HT1080 (cell line): ENCODE measurements at regions not wholly inside any gene's neighbourhood (a gene's known extent, or its start where the extent isn't known, plus 50 kb on each side); places are given as distances from the start of the nearest gene placed in this dataset.
"Not testable (repeated sequence)": the region's sequence is repeated elsewhere in the genome, so short reads cannot be mapped to it uniquely, and the experiment has no call there.

ENCODE experiments used
- DNase-seq: peaks from one replicate; pipeline ENCODE4 v3.0.0-alpha.2; 2015; ENCODE audit warnings: low read depth

GRCh38 chr22:22756109-22756508, 111.7 kb downstream of the GGTLC2 start:
- no peak for DNase-seq

DNA sequence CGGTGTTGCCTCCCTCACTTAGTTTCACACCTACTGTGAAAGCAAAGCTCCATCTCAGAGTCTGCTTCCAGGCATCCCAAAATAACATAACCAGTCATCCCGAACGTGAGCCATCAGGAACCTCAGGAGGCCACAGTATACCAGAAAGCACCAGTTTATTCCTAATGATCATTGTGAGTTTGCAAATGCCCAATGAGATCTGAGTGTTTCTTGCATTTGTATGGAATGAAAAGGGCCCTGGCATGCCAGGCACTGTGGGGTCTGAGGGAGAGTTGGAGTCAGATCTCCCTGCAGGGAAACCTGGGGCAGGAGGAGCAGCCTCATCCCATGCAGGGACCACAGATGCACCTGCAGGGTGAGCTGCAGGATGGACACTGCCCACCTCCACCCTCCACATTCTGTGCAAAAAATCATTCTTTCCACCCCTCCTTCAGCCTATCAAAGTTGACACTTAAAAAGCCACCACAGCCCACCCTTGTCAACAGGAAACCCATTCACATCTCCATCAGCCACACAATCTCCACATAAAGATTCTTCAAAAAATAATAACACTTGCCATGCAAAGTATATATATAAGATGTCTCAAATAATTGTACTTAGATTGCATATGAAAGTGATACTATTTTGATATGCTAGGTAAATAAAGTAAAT, 112.3 kb downstream of the GGTLC2 start:
- not testable (repeated sequence) for DNase-seq

DNA sequence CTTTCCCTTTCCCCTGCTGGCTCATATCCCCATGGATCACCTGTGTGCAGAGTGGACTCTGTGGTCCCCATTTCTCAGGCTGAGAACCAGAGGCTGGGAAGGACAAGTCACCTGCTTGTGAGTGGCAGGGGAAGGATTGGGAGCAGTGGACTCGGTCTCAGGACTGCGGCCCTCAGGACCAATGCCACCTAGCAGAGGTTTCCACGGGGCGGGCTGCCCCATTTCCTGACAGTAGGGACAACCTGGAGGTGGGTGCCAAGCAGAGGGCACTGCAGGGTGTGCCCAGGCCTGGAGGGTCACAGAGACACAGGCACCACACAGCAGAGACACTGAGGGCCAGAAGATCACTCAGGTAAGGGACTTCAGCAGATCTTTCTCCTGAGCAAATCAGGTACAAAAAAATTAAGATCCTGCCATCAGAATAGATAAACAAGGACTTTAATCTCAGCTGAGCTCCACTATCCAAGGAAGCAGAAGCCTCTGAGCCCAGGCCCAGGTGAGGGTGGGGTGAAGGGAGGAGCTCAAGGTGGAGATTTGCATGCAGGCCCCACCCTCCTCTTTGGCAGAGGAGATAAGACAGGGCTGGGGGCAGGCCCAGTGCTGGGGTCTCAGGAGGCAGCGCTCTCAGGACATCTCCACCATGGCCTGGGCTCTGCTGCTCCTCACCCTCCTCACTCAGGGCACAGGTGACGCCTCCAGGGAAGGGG, 113.8 kb downstream of the GGTLC2 start:
- not testable (repeated sequence) for DNase-seq

GRCh38 chr22:22759371-22759770, 115.0 kb downstream of the GGTLC2 start:
- DNase-seq, result no peak

DNA sequence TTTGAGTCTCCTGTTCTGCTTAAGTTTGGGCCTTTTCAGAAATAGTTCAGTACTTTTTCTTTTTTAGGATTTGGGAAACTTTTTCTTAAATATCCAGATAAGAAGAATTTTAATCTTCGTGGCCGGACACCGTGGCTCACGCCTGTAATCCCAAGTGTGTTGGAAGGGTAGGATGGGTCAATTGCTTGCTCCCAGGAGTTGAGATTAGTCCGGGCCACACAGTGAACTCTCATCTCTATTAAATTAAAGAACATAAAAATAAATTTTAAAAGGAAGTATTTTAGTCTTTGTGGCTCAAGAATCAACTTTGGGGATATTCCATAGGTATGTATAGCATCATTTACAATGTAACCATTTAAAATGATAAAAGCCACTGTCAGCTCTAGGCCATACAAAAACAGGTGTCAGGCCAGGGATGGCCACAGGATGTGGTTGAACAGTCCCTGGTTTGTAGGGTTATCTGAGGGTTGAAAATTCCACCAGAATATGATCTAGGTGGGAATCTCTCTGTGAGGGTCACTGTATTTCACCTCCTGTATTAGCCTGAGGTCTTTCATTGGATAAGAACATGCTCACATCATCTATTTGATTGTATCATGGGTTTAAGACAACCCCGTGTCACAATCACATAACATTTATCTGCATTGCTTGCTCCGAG, 115.6 kb downstream of the GGTLC2 start:
- no peak for DNase-seq

DNA sequence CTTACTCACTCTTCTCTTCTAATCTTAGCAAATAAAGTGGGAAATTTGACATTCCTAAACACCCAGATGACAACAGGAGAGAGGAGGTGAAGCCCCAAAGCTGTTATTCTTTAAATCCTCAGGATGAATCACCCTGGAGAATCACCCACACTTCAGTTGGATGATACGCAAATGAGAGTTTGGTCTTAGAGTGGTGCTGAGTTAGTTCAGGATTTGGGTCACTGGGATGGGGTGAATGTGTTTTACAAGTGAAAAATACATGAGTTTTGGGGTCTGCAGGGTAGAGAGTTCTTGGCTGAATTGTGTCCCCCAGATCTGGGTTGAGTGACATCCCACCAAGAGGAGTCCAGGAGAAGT, 117.2 kb downstream of the GGTLC2 start:
- DNase-seq, result no peak

DNA sequence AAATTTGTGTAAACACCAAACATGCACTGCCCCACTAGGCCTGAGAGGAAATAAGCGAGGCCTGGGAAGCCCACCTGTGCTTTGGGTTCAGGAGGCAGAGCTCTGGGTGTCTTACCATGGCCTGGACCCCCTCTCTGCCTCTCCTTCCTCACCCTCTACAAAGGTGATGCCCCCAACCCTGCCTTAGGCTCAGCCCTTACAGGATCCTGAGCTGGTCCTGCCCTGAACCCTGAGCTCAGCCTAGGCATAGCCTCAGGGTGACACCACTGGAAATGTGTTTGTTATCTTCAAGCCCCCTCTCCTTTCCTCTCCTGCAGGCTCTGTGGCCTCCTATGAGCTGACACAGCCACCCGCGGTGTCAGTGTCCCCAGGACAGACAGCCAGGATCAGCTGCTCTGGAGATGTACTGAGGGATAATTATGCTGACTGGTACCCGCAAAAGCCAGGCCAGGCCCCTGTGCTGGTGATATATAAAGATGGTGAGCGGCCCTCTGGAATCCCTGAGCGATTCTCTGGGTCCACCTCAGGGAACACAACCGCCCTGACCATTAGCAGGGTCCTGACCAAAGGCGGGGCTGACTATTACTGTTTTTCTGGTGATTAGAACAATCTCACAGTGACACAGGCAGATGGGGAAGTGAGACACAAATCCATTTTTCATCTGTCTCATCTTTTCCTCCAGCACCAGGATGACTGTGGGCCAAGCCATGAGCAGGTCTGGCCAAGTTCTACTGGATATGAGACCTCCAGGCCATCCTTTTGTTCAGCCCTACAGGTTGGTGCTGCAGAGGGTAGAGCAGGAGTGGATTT, 117.8 kb downstream of the GGTLC2 start:
- no peak for DNase-seq

- DNase-seq, result no peak
These were observed 119.1 kb downstream of the GGTLC2 start for GRCh38 chr22:22763512-22763911.

- no peak for DNase-seq
These were observed 119.7 kb downstream of the GGTLC2 start for GRCh38 chr22:22764085-22764484.

DNA sequence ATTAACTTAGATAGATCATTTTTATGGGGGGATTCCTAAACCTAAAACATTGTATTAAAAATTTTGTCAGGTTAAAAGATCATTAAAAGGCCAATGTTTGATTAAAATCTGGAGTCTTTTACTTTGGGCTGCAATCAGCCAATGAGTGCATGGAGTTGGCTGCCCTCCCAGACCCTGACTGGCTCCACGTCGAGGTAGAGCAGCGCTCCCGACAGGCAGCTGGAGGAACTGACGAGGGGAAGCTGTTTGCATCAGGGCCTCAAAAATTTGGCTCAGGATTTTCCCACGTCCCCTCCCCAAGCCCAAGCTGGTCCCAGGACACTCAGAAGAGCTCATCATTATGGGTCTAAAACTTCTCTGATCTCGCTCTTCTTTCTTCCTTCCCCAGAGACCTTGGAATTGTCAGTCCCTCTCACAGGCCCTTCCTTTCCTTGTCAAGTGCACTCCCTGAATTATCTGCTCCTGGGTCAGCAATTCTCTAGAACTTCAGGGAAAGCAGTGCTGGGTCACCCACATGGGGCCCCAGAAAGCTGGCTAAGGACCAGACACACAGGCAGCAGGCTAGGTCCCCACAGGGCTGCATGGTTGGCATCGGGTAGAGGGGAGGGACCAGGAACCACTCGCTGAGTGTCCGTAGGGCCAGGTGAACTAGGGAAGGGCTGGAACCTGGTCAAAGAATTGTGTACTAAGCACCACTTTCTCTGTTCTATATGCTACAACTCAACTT, 119.6 kb upstream of the IGLL5 start:
- no peak for DNase-seq

GRCh38 chr22:22768885-22769284, 118.7 kb upstream of the IGLL5 start:
- DNase-seq, result no peak

- no peak for DNase-seq
These were observed 118.0 kb upstream of the IGLL5 start for GRCh38 chr22:22769434-22770279.

DNA sequence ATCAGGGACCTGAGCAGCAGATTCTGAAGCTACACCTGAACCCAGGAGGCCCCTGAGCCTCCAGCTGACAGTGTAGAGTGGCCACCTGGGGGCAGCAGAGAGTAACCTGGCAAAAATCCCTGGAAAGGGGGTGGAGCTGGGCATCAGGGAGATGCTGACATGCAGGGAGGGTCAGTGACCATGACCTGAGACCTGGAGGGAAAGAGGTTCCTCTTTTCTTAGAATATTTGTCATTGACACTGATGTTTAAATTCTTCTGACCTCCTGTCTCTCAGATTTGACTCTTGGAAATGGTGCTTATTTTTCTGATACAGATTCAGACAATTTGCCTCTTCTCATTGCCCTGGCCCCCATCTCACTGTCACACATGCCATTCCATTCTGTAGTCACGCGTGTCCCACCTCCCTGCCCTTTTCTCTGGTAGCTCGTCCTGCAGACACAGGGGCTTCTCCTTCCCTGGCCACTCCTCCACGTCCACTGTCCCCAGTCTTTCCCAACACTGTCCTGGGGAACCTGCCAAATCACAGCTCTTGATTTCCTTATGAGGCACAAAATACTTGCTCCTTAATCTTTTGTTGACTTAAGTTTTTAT, 117.2 kb upstream of the IGLL5 start:
- peak; percentile 21 for DNase-seq

- no peak for DNase-seq
These were observed 116.7 kb upstream of the IGLL5 start for GRCh38 chr22:22770881-22771280.

- DNase-seq, result no peak
These were observed 115.8 kb upstream of the IGLL5 start for GRCh38 chr22:22771696-22772377.

DNA sequence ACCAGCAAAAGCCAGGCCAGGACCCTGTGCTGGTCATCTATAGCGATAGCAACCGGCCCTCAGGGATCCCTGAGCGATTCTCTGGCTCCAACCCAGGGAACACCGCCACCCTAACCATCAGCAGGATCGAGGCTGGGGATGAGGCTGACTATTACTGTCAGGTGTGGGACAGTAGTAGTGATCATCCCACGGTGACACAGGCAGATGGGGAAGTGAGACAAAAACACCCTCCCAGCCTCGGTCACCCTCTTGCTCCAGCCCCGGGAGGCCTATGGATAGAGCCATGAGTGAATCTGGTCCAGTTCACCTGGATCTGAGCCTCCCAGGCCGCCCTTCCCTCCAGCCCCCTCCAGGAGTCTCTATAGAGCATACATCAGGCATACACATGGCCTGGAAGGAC, 115.2 kb upstream of the IGLL5 start:
- DNase-seq, result no peak

GRCh38 chr22:22772883-22773282, 114.7 kb upstream of the IGLL5 start:
- DNase-seq, result no peak

- DNase-seq, result no peak
These were observed 114.2 kb upstream of the IGLL5 start for GRCh38 chr22:22773427-22773826.

DNA sequence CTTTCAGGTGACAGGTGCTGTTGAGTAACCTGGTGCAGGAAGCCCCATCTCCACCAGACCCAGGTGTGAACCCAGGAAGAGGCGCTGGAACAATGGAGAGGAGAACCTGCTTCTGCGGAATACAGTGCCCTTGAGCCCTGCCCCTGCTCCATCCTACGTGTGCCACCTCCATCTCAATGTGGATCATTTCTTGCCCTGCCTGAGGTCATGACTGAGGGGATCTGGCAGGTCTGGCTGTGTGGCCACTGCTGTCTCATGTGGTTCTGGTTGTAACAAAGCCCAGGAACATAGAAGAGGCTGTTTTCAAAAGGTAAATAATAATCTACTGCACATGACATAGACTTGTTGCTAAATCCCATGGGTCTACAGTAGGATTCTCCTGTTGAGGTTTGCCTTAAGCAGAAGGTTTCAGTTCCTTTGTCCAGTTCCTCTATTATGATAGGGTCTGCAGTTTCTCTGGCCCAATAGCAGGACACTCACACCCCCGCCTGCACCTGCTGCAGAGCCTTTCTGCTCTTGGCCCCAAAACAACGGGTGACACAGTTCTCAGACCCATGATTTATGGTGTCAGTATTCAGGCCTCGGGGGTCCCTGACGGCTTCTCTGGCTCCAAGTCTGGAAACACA, 113.5 kb upstream of the IGLL5 start:
- no peak for DNase-seq
